Fibroblast of pulmonary artery (primary cell): ENCODE measurements at regions not wholly inside any gene's neighbourhood (a gene's known extent, or its start where the extent isn't known, plus 50 kb on each side); places are given as distances from the start of the nearest gene placed in this dataset.
A peak's percentile ranks its signal among the peaks of the same experiment; 100 is the strongest.

ENCODE experiments used
- DNase-seq: peaks from one replicate; pipeline ENCODE4 v3.0.0-alpha.2; 2010; ENCODE audit warnings: low read depth
- H3K4me3 ChIP-seq: replicated peaks from 2 replicates; pipeline ENCODE4 v1.5.1; 2011; ENCODE audit warnings: low read depth, mild to moderate bottlenecking, control low read depth, low read length, moderate library complexity
- TF ChIP-seq, protein P1 (sequence below): IDR thresholded peaks from 2 replicates; pipeline ENCODE4 v1.5.1; 2011; ENCODE audit warnings: mild to moderate bottlenecking, control low read depth, low read length, inconsistent platforms; ENCODE audit errors: missing control alignments

DNA sequence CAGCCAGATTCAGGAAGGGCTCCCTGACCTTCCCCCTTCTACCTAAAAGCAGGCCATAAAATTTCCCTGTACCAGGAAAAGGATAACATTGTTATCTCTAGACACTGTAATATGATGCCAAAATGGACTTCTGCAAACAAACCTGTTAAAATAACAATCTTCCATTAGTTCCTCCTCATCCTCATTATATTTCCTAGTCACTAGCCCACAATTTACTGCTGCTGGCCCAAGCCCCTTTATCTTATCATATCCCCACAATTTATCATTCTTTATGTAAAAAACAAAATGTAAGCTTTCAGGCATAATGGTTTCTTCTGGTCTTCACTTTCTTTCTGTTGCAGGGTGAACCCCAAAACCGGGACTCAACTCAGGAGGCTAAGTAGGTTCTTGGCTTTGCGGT, 1132.1 kb upstream of the CNTN5 start:
- TF ChIP-seq, protein P1, sequence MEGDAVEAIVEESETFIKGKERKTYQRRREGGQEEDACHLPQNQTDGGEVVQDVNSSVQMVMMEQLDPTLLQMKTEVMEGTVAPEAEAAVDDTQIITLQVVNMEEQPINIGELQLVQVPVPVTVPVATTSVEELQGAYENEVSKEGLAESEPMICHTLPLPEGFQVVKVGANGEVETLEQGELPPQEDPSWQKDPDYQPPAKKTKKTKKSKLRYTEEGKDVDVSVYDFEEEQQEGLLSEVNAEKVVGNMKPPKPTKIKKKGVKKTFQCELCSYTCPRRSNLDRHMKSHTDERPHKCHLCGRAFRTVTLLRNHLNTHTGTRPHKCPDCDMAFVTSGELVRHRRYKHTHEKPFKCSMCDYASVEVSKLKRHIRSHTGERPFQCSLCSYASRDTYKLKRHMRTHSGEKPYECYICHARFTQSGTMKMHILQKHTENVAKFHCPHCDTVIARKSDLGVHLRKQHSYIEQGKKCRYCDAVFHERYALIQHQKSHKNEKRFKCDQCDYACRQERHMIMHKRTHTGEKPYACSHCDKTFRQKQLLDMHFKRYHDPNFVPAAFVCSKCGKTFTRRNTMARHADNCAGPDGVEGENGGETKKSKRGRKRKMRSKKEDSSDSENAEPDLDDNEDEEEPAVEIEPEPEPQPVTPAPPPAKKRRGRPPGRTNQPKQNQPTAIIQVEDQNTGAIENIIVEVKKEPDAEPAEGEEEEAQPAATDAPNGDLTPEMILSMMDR, result no peak
- DNase-seq, result no peak
- no peak overlapping the region for H3K4me3 ChIP-seq

DNA sequence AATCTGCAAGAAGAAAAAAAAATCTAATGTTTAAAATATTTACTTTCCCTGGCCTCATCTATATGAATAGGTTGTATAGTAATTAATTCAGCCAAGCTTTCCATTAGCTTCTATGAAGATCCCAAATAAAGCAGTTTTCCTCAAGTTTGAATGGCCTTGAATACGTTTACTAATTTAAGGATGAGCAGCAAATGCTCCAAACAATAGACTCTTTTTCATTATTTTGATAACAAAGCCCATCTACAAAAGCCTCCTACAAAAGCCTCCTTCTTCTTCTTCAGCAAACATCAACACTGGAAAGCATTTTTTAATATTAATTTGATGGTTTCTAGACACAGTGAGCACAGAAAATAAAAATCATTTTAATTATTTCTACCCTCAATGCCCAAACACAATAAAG, 1130.3 kb upstream of the CNTN5 start:
- no peak for DNase-seq
- H3K4me3 ChIP-seq, result no peak overlapping the region
- TF ChIP-seq, protein P1, result no peak

DNA sequence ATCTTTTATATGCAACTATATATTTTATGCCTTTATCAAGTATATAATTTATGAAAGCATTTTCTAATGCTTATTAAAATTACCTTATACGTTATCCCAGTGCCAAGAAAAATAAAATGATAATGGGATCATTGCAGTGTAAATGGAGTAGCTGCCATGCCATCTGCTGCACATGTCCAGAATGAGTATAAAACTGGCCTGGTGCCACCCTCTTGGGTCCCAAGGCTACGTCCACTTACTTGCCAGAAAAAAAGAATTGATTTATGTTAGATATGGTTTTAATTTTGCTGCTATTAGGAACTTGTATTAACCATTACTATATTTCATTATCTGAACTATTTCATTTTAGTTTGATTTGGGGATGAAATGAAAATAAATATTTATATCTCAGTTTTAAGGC, 1127.1 kb upstream of the CNTN5 start:
- TF ChIP-seq, protein P1, result no peak
- no peak for DNase-seq
- no peak overlapping the region for H3K4me3 ChIP-seq

DNA sequence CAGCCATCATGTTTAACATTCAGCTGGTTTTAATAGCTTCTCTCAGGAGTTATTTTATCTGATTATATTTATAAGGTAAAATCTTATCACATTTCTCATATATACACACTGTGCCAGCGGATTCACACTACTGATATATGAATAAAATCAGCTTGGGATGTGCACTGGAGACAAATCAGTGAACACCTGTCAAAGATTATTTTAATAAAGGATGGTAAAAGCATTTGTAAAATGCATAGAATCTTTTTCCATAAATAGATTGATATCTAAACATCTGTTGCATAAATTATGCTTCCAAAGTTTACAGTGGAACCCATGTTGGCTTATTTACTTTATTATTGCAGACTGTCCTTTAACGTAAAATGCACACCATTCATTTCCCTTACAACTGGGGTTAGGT, 1125.8 kb upstream of the CNTN5 start:
- DNase-seq, result no peak
- no peak overlapping the region for H3K4me3 ChIP-seq
- TF ChIP-seq, protein P1, result no peak

DNA sequence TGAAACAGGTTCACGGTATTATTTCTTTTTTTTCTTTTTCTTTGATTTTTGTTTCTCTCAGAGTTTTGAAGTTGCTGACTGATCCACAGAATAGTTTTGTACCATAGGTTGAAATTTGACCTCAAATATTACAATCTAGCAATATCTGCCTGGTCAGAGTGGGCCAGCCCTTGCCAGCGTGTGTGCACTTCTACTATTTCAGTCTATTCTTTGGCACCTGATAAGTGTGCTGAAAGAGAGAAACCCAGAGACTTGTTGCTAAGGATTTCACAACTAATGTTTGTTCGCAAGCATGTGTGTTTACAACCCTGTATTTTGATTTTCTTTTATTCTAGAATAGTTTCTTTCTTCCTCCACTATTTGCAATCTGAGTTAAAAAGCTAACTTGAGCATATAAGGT, 1125.2 kb upstream of the CNTN5 start:
- no peak for DNase-seq
- TF ChIP-seq, protein P1, result no peak

DNA sequence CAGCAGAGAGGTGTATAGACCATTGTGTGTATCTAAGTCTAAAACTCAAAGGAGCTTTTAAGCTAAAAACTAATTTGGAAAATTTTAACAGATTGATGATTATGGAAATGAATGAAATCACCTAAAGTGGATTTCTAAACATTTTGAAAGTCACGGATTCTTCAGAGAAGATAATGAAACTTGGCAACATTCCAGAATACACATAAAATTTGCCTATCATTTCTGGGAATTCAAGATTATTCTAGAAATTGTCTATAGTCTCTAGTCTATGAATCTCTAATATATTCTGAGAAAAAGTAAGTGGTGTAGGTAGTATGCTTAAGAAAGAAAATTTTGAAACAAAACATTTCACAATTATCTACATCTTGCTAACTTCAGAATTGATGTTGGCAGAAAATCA, 1117.9 kb upstream of the CNTN5 start:
- DNase-seq, result no peak
- H3K4me3 ChIP-seq, result no peak overlapping the region
- TF ChIP-seq, protein P1, result no peak

More for the DNA sequence above, 1125.2 kb upstream of the CNTN5 start:
- H3K4me3 ChIP-seq, result no peak overlapping the region

DNA sequence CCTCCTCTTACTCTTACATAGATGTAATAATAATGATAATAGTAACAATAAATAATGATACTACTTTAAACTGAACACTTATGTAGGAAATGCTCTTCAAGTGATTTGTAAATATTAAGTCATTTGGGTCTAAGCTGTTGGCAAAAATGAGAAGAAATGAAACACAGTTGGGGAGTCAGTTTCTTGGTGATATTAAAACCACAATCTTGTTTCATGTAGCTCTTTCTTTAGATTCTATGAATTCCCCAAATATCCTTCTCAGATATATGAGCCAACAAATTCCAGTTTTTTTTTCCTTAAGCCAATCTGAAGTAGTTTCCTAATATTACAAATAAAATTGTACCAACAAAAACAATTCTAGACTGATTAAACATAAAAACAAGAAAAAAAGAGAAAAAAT, 1115.6 kb upstream of the CNTN5 start:
- peak; percentile 18 for DNase-seq
- TF ChIP-seq, protein P1, result no peak
- H3K4me3 ChIP-seq, result no peak overlapping the region
